SK-N-SH (cell line): ENCODE measurements at regions not wholly inside any gene's neighbourhood (a gene's known extent, or its start where the extent isn't known, plus 50 kb on each side); places are given as distances from the start of the nearest gene placed in this dataset.

Source experiments
- CTCF ChIA-PET: fragments of 300-600, 350-600 bp; formaldehyde crosslinking; extraction: SDS; loops from one replicate; lab custom pipeline; 2021; lab: Yijun Ruan, JAX
- POLR2A ChIA-PET: fragments of 350-600 bp; sonication (Branson Sonifier 250); formaldehyde crosslinking; extraction: SDS; loops from one replicate; lab custom pipeline; 2020; ENCODE audit warnings: antibody characterized with exemption, inconsistent platforms; lab: Yijun Ruan, JAX
- DNase-seq: peaks from one replicate; pipeline ENCODE4 v3.0.0; 2012
- H2AFZ ChIP-seq: fragments of 200-600 bp; sonication (generic); 2 replicates; pipeline ENCODE4 v1.8.1; 2016; ENCODE audit warnings: antibody characterized with exemption, mild to moderate bottlenecking, low read depth
- H3F3A ChIP-seq: fragments of 200-600 bp; sonication (generic); replicated peaks from 2 replicates; pipeline ENCODE3; 2016; ENCODE audit warnings: antibody characterized with exemption, mild to moderate bottlenecking; ENCODE audit not compliant: insufficient read depth
- H3K27ac ChIP-seq, 2 experiments: fragments of 200-500 bp in 1 of 2; fragments of 200-600 bp in 1 of 2; sonication (Bioruptor generic) in 1 of 2; sonication (generic), shearing (Covaris generic) in 1 of 2; 2 replicates each; pipeline versions ENCODE4 v1.5.1 to v1.6.1; 2014 to 2016; ENCODE audit warnings: low read depth in 2 of 2, inconsistent platforms in 1 of 2, low read length in 1 of 2, mild to moderate bottlenecking in 1 of 2, mixed read lengths in 1 of 2
- H3K27me3 ChIP-seq: fragments of 200-600 bp; sonication (generic), shearing (Covaris generic); 2 replicates; pipeline ENCODE4 v1.6.1; 2016; ENCODE audit warnings: mixed run types; ENCODE audit not compliant: insufficient read depth
- H3K36me3 ChIP-seq, 2 experiments: fragments of 200-500 bp in 1 of 2; fragments of 200-600 bp in 1 of 2; sonication (Bioruptor generic) in 1 of 2; sonication (generic) in 1 of 2; replicated peaks in 1 of 2; 2 replicates each; pipeline versions ENCODE3 to v1.5.1; 2014 to 2016; ENCODE audit warnings: low read length in 1 of 2, mild to moderate bottlenecking in 1 of 2; ENCODE audit not compliant: insufficient read depth in 2 of 2, control insufficient read depth in 1 of 2
- H3K4me1 ChIP-seq, 2 experiments: fragments of 200-500 bp in 1 of 2; fragments of 200-600 bp in 1 of 2; sonication (Bioruptor generic) in 1 of 2; sonication (generic), shearing (Covaris generic) in 1 of 2; 2 replicates each; pipeline versions ENCODE4 v1.5.1 to v1.6.1; 2014 to 2016; ENCODE audit warnings: low read depth in 1 of 2, low read length in 1 of 2, mixed run types in 1 of 2; ENCODE audit not compliant: insufficient read depth in 2 of 2, control insufficient read depth in 1 of 2
- H3K4me2 ChIP-seq: fragments of 200-600 bp; sonication (generic), shearing (Covaris generic); 2 replicates; pipeline ENCODE4 v1.6.1; 2017; ENCODE audit warnings: mixed run types
- H3K4me3 ChIP-seq, 2 experiments: fragments of 200-500 bp in 1 of 2; fragments of 200-600 bp in 1 of 2; sonication (Bioruptor generic) in 1 of 2; sonication (generic), shearing (Covaris generic) in 1 of 2; 2 replicates each; pipeline versions ENCODE4 v1.5.1 to v1.8.1; 2014 to 2016; ENCODE audit warnings: low read depth in 2 of 2, inconsistent platforms in 1 of 2, low read length in 1 of 2, mild to moderate bottlenecking in 1 of 2, mixed read lengths in 1 of 2, moderate library complexity in 1 of 2
- H3K79me2 ChIP-seq: fragments of 200-600 bp; sonication (generic); 2 replicates; pipeline ENCODE4 v1.8.1; 2017; ENCODE audit warnings: mild to moderate bottlenecking; ENCODE audit not compliant: insufficient read depth
- H3K9ac ChIP-seq: fragments of 200-600 bp; sonication (generic); 2 replicates; pipeline ENCODE4 v1.6.1; 2017; ENCODE audit warnings: mixed run types
- H3K9me2 ChIP-seq: fragments of 200-600 bp; sonication (generic); 2 replicates; pipeline ENCODE4 v1.6.1; 2017; ENCODE audit warnings: mixed run types
- H3K9me3 ChIP-seq: fragments of 200-600 bp; sonication (generic); 2 replicates; pipeline ENCODE4 v1.6.1; 2017; ENCODE audit warnings: mixed run types, mild to moderate bottlenecking, moderate library complexity
- H4K20me1 ChIP-seq: fragments of 200-600 bp; sonication (generic); 2 replicates; pipeline ENCODE4 v1.6.1; 2017; ENCODE audit warnings: mild to moderate bottlenecking, mixed run types; ENCODE audit not compliant: insufficient read depth
- CHD2 ChIP-seq: fragments of 150-350 bp; IDR thresholded peaks from 2 replicates; pipeline ENCODE4 v1.6.1; 2018; ENCODE audit warnings: low read length; ENCODE audit not compliant: partially characterized antibody
- EP300 ChIP-seq, 2 experiments: IDR thresholded peaks; 2 replicates each; pipeline versions ENCODE4 v1.4.0 to v1.6.1; 2012; ENCODE audit warnings: borderline replicate concordance in 1 of 2, low read depth in 1 of 2, low read length in 1 of 2
- EZH2phosphoT487 ChIP-seq: fragments of 200-600 bp; sonication (generic); IDR thresholded peaks from 2 replicates; pipeline ENCODE4 v1.6.1; 2017; ENCODE audit warnings: low read depth, mixed run types, mild to moderate bottlenecking, antibody characterized with exemption, moderate library complexity, borderline replicate concordance
- FOXJ3 ChIP-seq: sonication (generic); formaldehyde crosslinking; IDR thresholded peaks from 2 replicates; pipeline ENCODE4 v1.5.1; 2020; ENCODE audit warnings: mild to moderate bottlenecking, missing genetic modification reagents
- FOXM1 ChIP-seq: IDR thresholded peaks from 2 replicates; pipeline ENCODE4 v1.4.0; 2012; ENCODE audit warnings: low read depth, mild to moderate bottlenecking
- GATA2 ChIP-seq: sonication (generic); formaldehyde crosslinking; IDR thresholded peaks from 2 replicates; pipeline ENCODE4 v1.5.0; 2020; ENCODE audit warnings: mild to moderate bottlenecking, missing genetic modification reagents
- JUND ChIP-seq: IDR thresholded peaks from 2 replicates; pipeline ENCODE4 v1.4.0; 2012
- NFIC ChIP-seq: IDR thresholded peaks from 2 replicates; pipeline ENCODE4 v1.4.0; 2012; ENCODE audit warnings: borderline replicate concordance
- PBX3 ChIP-seq: IDR thresholded peaks from 2 replicates; pipeline ENCODE4; 2012
- POLR2AphosphoS5 ChIP-seq: IDR thresholded peaks from 2 replicates; pipeline ENCODE4 v1.6.1; 2012; ENCODE audit warnings: low read depth, low read length
- RAD21 ChIP-seq: IDR thresholded peaks from 2 replicates; pipeline ENCODE4 v1.6.1; 2012; ENCODE audit warnings: mild to moderate bottlenecking, low read length
- REST ChIP-seq: IDR thresholded peaks from 2 replicates; pipeline ENCODE4 v1.6.1; 2012; ENCODE audit warnings: mild to moderate bottlenecking, low read depth, low read length, moderate library complexity
- RFX5 ChIP-seq: IDR thresholded peaks from 2 replicates; pipeline ENCODE4 v1.6.1; 2012; ENCODE audit warnings: mild to moderate bottlenecking, improper control_type of control experiment, low read length
- TAF1 ChIP-seq: IDR thresholded peaks from 2 replicates; pipeline ENCODE4 v1.6.1; 2012; ENCODE audit warnings: low read depth, mild to moderate bottlenecking, low read length, moderate library complexity, borderline replicate concordance
- TCF12 ChIP-seq: IDR thresholded peaks from 2 replicates; pipeline ENCODE4 v1.4.0; 2012
- USF2 ChIP-seq: fragments of 150-350 bp; IDR thresholded peaks from 2 replicates; pipeline ENCODE4 v1.6.1; 2017; ENCODE audit warnings: antibody characterized with exemption, low read length, low read depth, borderline replicate concordance
- YY1 ChIP-seq: IDR thresholded peaks from 2 replicates; pipeline ENCODE4 v1.4.0; 2012; ENCODE audit warnings: low read depth, mild to moderate bottlenecking
- ZBTB33 ChIP-seq: IDR thresholded peaks from 2 replicates; pipeline ENCODE4 v1.4.0; 2012; ENCODE audit warnings: low read depth, borderline replicate concordance
- WGBS: methylation state at CpG from one replicate; pipeline ENCODE4 v1.1.6; 2017; ENCODE audit warnings: low lambda C conversion rate; 5-methylcytosine and 5-hydroxymethylcytosine counted together

GRCh38 chr4:162523171-162523570, 359.4 kb upstream of the FSTL5 start:
- Histone ChIP-seq H3K27ac (no peak overlapping the region), H3K9ac (no peak overlapping the region), H4K20me1 (no peaks in the 10 kb centered on the region), H3K36me3 (no peaks in the 10 kb centered on the region), H3K9me3 (no peaks in the 10 kb centered on the region), H3K9me2 (no peaks in the 10 kb centered on the region), H2AFZ (no peak overlapping the region), H3K27me3 (no peaks in the 10 kb centered on the region; the same call in 1 of the 2 replicates), H3F3A (no peaks in the 10 kb centered on the region), H3K4me3 (no peak overlapping the region), H3K79me2 (no peaks in the 10 kb centered on the region), H3K4me1 (no peaks in the 10 kb centered on the region), H3K4me2 (no peak overlapping the region)
- CTCF ChIA-PET: interaction anchor here (1.1 kb wide), 1 partner anchor 13 kb away, joined by 3 read pairs; no protein-coding TSS in a partner anchor
- POLR2A ChIA-PET: no interaction called here
- TF ChIP-seq FOXJ3 (CRISPR knock-in tag): no peak
- TF ChIP-seq YY1: no peak
- TF ChIP-seq TCF12: no peak
- TF ChIP-seq REST: no peak
- no peak for TF ChIP-seq NFIC
- TF ChIP-seq EZH2phosphoT487: no peak
- TF ChIP-seq CHD2: no peak
- no peak for TF ChIP-seq TAF1
- no peak for TF ChIP-seq PBX3
- TF ChIP-seq ZBTB33: no peak
- DNase-seq: no peak
- WGBS: 25% methylated on average over 4 of the region's 4 CpGs

GRCh38 chr4:162522724-162523123, 358.9 kb upstream of the FSTL5 start:
- H3K4me2 ChIP-seq: no peak overlapping the region
- DNase-seq: no peak
- no peaks in the 10 kb centered on the region for H3K4me1 ChIP-seq
- ChIA-PET POLR2A (no interaction called here), CTCF (no interaction called here)
- no peaks in the 10 kb centered on the region for H3K9me2 ChIP-seq
- H4K20me1 ChIP-seq: no peaks in the 10 kb centered on the region
- TF ChIP-seq POLR2AphosphoS5: no peak
- TF ChIP-seq GATA2 (CRISPR knock-in tag): no peak
- TF ChIP-seq RFX5: no peak
- no peak for TF ChIP-seq FOXM1
- TF ChIP-seq RAD21: no peak
- TF ChIP-seq EP300 (IDR thresholded peaks at IDR 0.05; ENCODE audit: borderline replicate concordance in 1 of 2, low read depth in 1 of 2, low read length in 1 of 2): no peak
- no peak for TF ChIP-seq EZH2phosphoT487
- TF ChIP-seq PBX3: no peak
- TF ChIP-seq JUND: no peak
- no peak for TF ChIP-seq TCF12
- no peak for TF ChIP-seq USF2
- no peak for TF ChIP-seq CHD2
- no peaks in the 10 kb centered on the region for H3F3A ChIP-seq
- H3K27me3 ChIP-seq: no peaks in the 10 kb centered on the region; the same call in 1 of the 2 replicates
- H3K27ac ChIP-seq: no peak overlapping the region
- no peak overlapping the region for H3K9ac ChIP-seq
- no peaks in the 10 kb centered on the region for H3K79me2 ChIP-seq
- H3K4me3 ChIP-seq: no peak overlapping the region
- 16% methylated on average over 1 of the region's 1 CpG for WGBS
- no peaks in the 10 kb centered on the region for H3K9me3 ChIP-seq
- H3K36me3 ChIP-seq: no peaks in the 10 kb centered on the region
- H2AFZ ChIP-seq: no peak overlapping the region
